Neural progenitor cell (in vitro differentiated cells): ENCODE measurements at regions not wholly inside any gene's neighbourhood (a gene's known extent, or its start where the extent isn't known, plus 50 kb on each side); places are given as distances from the start of the nearest gene placed in this dataset.

Experiments used
- DNase-seq: peaks from one replicate; pipeline ENCODE4 v3.0.0-alpha.2; 2016; ENCODE audit warnings: low spot score
- H2AFZ ChIP-seq: fragments of 200-600 bp; sonication (generic); replicated peaks from 2 replicates; pipeline ENCODE4 v1.6.1; 2016; ENCODE audit warnings: antibody characterized with exemption
- H3F3A ChIP-seq: fragments of 200-600 bp; sonication (generic); 2 replicates; pipeline ENCODE4 v1.6.1; 2016; ENCODE audit warnings: antibody characterized with exemption, low read depth
- H3K27ac ChIP-seq: fragments of 200-600 bp; sonication (generic); 2 replicates; pipeline ENCODE4 v1.5.1; 2016; ENCODE audit warnings: mild to moderate bottlenecking
- H3K27me3 ChIP-seq: fragments of 200-600 bp; sonication (generic); 2 replicates; pipeline ENCODE4 v1.6.1; 2016; ENCODE audit warnings: mild to moderate bottlenecking, moderate library complexity
- H3K36me3 ChIP-seq: fragments of 200-600 bp; sonication (generic); 2 replicates; pipeline ENCODE4 v1.5.1; 2016
- H3K4me1 ChIP-seq: fragments of 200-600 bp; sonication (generic); 2 replicates; pipeline ENCODE4 v1.6.1; 2016; ENCODE audit warnings: mixed run types
- H3K4me2 ChIP-seq: fragments of 200-600 bp; sonication (generic); 2 replicates; pipeline ENCODE4 v1.6.1; 2016
- H3K4me3 ChIP-seq: fragments of 200-600 bp; sonication (generic); 2 replicates; pipeline ENCODE4 v1.5.1; 2016
- H3K79me2 ChIP-seq: fragments of 200-600 bp; sonication (generic); 2 replicates; pipeline ENCODE4 v1.6.1; 2016; ENCODE audit warnings: low read depth
- H3K9ac ChIP-seq: fragments of 200-600 bp; sonication (generic); 2 replicates; pipeline ENCODE4 v1.6.1; 2016
- H3K9me3 ChIP-seq: fragments of 200-600 bp; sonication (generic); 2 replicates; pipeline ENCODE4 v1.5.1; 2016; ENCODE audit warnings: low read depth
- H4K20me1 ChIP-seq: fragments of 200-600 bp; sonication (generic); 2 replicates; pipeline ENCODE4 v1.6.1; 2016; ENCODE audit warnings: low read depth
- H3K27ac Mint-ChIP-seq: 3 replicates; pipeline ENCODE4 v1.8.0; 2021; ENCODE audit warnings: mixed read lengths
- H3K27me3 Mint-ChIP-seq: 2 replicates; pipeline ENCODE4 v1.8.0; 2022; ENCODE audit warnings: low read depth, mild to moderate bottlenecking, inconsistent platforms, moderate library complexity, mixed read lengths; ENCODE audit not compliant: insufficient read depth
- H3K36me3 Mint-ChIP-seq: 3 replicates; pipeline ENCODE4 v1.8.0; 2021; ENCODE audit warnings: mixed read lengths
- H3K4me1 Mint-ChIP-seq: 3 replicates; pipeline ENCODE4 v1.8.0; 2021; ENCODE audit warnings: mixed read lengths
- H3K4me3 Mint-ChIP-seq: 3 replicates; pipeline ENCODE4 v1.8.0; 2021; ENCODE audit warnings: mild to moderate bottlenecking, moderate library complexity, mixed read lengths
- H3K9me3 Mint-ChIP-seq: 3 replicates; pipeline ENCODE4 v1.8.0; 2020; ENCODE audit warnings: mixed read lengths
- CTCF ChIP-seq: fragments of 200-600 bp; sonication (generic); IDR thresholded peaks from 2 replicates; pipeline ENCODE4 v1.5.1; 2017; ENCODE audit warnings: antibody characterized with exemption, mild to moderate bottlenecking
- EZH2 ChIP-seq: fragments of 200-600 bp; sonication (generic); IDR thresholded peaks from 2 replicates; pipeline ENCODE4 v1.6.1; 2017; ENCODE audit warnings: antibody characterized with exemption, mild to moderate bottlenecking, moderate library complexity
- EZH2phosphoT487 ChIP-seq: fragments of 200-600 bp; sonication (generic); IDR thresholded peaks from 2 replicates; pipeline ENCODE4 v1.6.1; 2017; ENCODE audit warnings: antibody characterized with exemption

GRCh38 chr10:43892062-43892770, 243.5 kb upstream of the ZNF32 start:
- H3K9me3 Mint-ChIP-seq, result peaks cover 3% of the 10 kb centered on the region
- Histone ChIP-seq H3K9ac (no peak overlapping the region), H3K4me2 (no peak overlapping the region), H3K4me1 (no peaks in the 10 kb centered on the region), H2AFZ (no peak overlapping the region), H3K4me3 (no peak overlapping the region), H3K36me3 (no peaks in the 10 kb centered on the region), H3K27ac (no peak overlapping the region), H3K27me3 (no peaks in the 10 kb centered on the region), H3F3A (no peaks in the 10 kb centered on the region), H3K9me3 (no peaks in the 10 kb centered on the region), H4K20me1 (no peaks in the 10 kb centered on the region), H3K79me2 (no peaks in the 10 kb centered on the region)
- no peaks in the 10 kb centered on the region for H3K36me3 Mint-ChIP-seq
- TF ChIP-seq CTCF (no peak), EZH2phosphoT487 (no peak), EZH2 (no peak)
- H3K27me3 Mint-ChIP-seq, result no peaks in the 10 kb centered on the region
- H3K27ac Mint-ChIP-seq, result no peak overlapping the region
- H3K4me1 Mint-ChIP-seq, result no peaks in the 10 kb centered on the region
- DNase-seq, result no peak
- no peak overlapping the region for H3K4me3 Mint-ChIP-seq

GRCh38 chr10:43891241-43891640, 242.6 kb upstream of the ZNF32 start:
- no peak overlapping the region for H3K4me2 ChIP-seq
- no peak for DNase-seq

GRCh38 chr10:43890124-43890523, 241.4 kb upstream of the ZNF32 start:
- H3K36me3 Mint-ChIP-seq, result no peaks in the 10 kb centered on the region
- no peaks in the 10 kb centered on the region for H3K27me3 ChIP-seq
- H3K4me3 ChIP-seq, result no peak overlapping the region
- H4K20me1 ChIP-seq, result no peaks in the 10 kb centered on the region
- no peaks in the 10 kb centered on the region for H3K9me3 Mint-ChIP-seq
- H3K27me3 Mint-ChIP-seq, result no peaks in the 10 kb centered on the region
- no peak overlapping the region for H3K4me2 ChIP-seq
- no peak overlapping the region for H3K27ac Mint-ChIP-seq
- H3K4me1 ChIP-seq, result no peaks in the 10 kb centered on the region
- H3K4me3 Mint-ChIP-seq, result no peak overlapping the region
- no peak for DNase-seq
- H3K27ac ChIP-seq, result no peak overlapping the region
- H3K4me1 Mint-ChIP-seq, result no peaks in the 10 kb centered on the region
- no peaks in the 10 kb centered on the region for H3K36me3 ChIP-seq
- no peaks in the 10 kb centered on the region for H3F3A ChIP-seq
- no peak overlapping the region for H2AFZ ChIP-seq
- H3K79me2 ChIP-seq, result no peaks in the 10 kb centered on the region
- no peak for TF ChIP-seq CTCF
- no peak for TF ChIP-seq EZH2
- no peak for TF ChIP-seq EZH2phosphoT487
- H3K9ac ChIP-seq, result no peak overlapping the region
- H3K9me3 ChIP-seq, result no peaks in the 10 kb centered on the region

More at GRCh38 chr10:43891241-43891640, 242.6 kb upstream of the ZNF32 start:
- no peak overlapping the region for H3K4me3 Mint-ChIP-seq
- no peak overlapping the region for H3K27ac Mint-ChIP-seq
- no peaks in the 10 kb centered on the region for H4K20me1 ChIP-seq
- no peak overlapping the region for H3K4me3 ChIP-seq
- H3K4me1 Mint-ChIP-seq, result no peaks in the 10 kb centered on the region
- no peaks in the 10 kb centered on the region for H3F3A ChIP-seq
- H3K9me3 Mint-ChIP-seq, result peaks cover 3% of the 10 kb centered on the region
- no peaks in the 10 kb centered on the region for H3K27me3 ChIP-seq
- no peak overlapping the region for H3K27ac ChIP-seq
- H3K9ac ChIP-seq, result no peak overlapping the region
- H3K36me3 ChIP-seq, result no peaks in the 10 kb centered on the region
- no peaks in the 10 kb centered on the region for H3K79me2 ChIP-seq
- no peaks in the 10 kb centered on the region for H3K27me3 Mint-ChIP-seq
- H3K36me3 Mint-ChIP-seq, result no peaks in the 10 kb centered on the region
- H2AFZ ChIP-seq, result no peak overlapping the region
- no peaks in the 10 kb centered on the region for H3K4me1 ChIP-seq
- TF ChIP-seq CTCF, result no peak
- no peak for TF ChIP-seq EZH2phosphoT487
- TF ChIP-seq EZH2, result no peak
- no peaks in the 10 kb centered on the region for H3K9me3 ChIP-seq
